Pancreas (tissue), 10 donors: ENCODE measurements at regions not wholly inside any gene's neighbourhood (a gene's known extent, or its start where the extent isn't known, plus 50 kb on each side); places are given as distances from the start of the nearest gene placed in this dataset.

ENCODE experiments used
- ATAC-seq, 4 donors: fragments of 200-7000 bp; cut with Tn5 transposase; one replicate each; pipeline versions ENCODE4 v1.8.0 to v1.9.1; 2020; ENCODE audit warnings: mild to moderate bottlenecking in 4 of 4, moderate library complexity in 4 of 4
- DNase-seq, 6 donors: peaks; one replicate each; pipeline ENCODE4 v3.0.0-alpha.2; 2020
- FAIRE-seq: peaks from 2 replicates; lab custom pipeline; 2012; peaks lifted over from hg19 to GRCh38; lab: Jason Lieb, UNC
- H3K27ac ChIP-seq, 4 donors: fragments of 200-600 bp; sonication (generic); 1 replicate in 3 of 4; 2 replicates in 1 of 4; pipeline versions ENCODE4 v1.5.0 to v1.8.0; 2020
- H3K27me3 ChIP-seq, 4 donors: fragments of 200-600 bp; one replicate each; pipeline ENCODE4 v1.8.0; 2021
- H3K36me3 ChIP-seq, 3 donors: fragments of 200-600 bp; sonication (generic) in 1 of 3; one replicate each; pipeline versions ENCODE4 v1.5.0 to v1.8.0; 2020 to 2021
- H3K4me1 ChIP-seq, 3 donors: fragments of 200-600 bp; one replicate each; pipeline ENCODE4 v1.8.0; 2021
- H3K4me3 ChIP-seq, 4 donors: fragments of 200-600 bp; sonication (generic) in 2 of 4; one replicate each; pipeline versions ENCODE4 v1.5.0 to v1.8.0; 2020 to 2021
- H3K9me3 ChIP-seq, 4 donors: fragments of 200-600 bp; one replicate each; pipeline ENCODE4 v1.8.0; 2021
- WGBS, 2 donors: extraction: QIAGEN DNeasy Blood & Tissue Kit; methylation state at CpG; one replicate each; pipeline ENCODE4 v1.1.7; 2013; 5-methylcytosine and 5-hydroxymethylcytosine counted together
- intact Hi-C, 3 donors: fragments of 100-400 bp; cut with DNase I; formaldehyde crosslinking; loops; one replicate each; pipeline versions ENCODE4 v1.11.1 to v1.14.2; 2022
- TF ChIP-seq, protein P1 (sequence below), 4 donors: fragments of 200-600 bp; sonication (generic) in 3 of 4; IDR thresholded peaks; one replicate each; pipeline versions ENCODE4 v1.5.0 to v1.8.0; 2021; ENCODE audit warnings: antibody characterized with exemption in 4 of 4
- donor health status: healthy with polysubstance abuse.
- donor health status: DM: no; HTN: no; CAD: no; lungs with moderate emphysema.
- donor health status: DM: no; HTN: no; CAD: no.
- donor health status: control.
- donor health status: control.
- donor health status: Bipolar disorder and iron deficiency.
- donor health status: DM: yes; HTN: yes; CAD: no.
- donor health status: DM: no; HTN: no; CAD: no.
- donor health status: DM: no; HTN: no; CAD: no.
- donor health status: DM: yes; HTN: yes; CAD: no.

DNA sequence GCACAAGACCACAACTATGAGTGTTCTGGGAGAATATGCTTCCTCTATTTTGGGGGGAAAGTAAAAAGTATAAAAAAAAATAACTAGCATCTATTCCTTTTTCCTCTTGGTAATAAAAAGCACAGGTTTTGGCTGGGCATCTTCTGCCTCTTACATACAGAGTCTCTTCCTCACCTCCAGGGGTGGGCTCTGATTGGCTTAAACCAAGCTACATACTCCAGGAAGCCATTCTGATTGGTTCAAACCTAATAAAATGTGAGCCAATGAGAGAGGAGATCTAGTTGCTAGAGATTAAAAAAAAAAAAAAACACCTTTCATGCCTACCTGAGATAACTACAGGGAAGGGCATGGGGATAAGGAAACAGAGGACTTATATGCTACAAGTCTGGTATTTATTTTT is 365.9 kb upstream of the ERCC4 start:
- Histone ChIP-seq H3K9me3 (no peaks in the 10 kb centered on the region), H3K27me3 (no peaks in the 10 kb centered on the region), H3K36me3 (no peaks in the 10 kb centered on the region), H3K4me1 (no peaks in the 10 kb centered on the region), H3K27ac (no peak overlapping the region), H3K4me3 (no peak overlapping the region)
- ATAC-seq (no peak), DNase-seq (no peak), FAIRE-seq (no peak)
- intact Hi-C loops: no loop called here
- TF ChIP-seq, protein P1, sequence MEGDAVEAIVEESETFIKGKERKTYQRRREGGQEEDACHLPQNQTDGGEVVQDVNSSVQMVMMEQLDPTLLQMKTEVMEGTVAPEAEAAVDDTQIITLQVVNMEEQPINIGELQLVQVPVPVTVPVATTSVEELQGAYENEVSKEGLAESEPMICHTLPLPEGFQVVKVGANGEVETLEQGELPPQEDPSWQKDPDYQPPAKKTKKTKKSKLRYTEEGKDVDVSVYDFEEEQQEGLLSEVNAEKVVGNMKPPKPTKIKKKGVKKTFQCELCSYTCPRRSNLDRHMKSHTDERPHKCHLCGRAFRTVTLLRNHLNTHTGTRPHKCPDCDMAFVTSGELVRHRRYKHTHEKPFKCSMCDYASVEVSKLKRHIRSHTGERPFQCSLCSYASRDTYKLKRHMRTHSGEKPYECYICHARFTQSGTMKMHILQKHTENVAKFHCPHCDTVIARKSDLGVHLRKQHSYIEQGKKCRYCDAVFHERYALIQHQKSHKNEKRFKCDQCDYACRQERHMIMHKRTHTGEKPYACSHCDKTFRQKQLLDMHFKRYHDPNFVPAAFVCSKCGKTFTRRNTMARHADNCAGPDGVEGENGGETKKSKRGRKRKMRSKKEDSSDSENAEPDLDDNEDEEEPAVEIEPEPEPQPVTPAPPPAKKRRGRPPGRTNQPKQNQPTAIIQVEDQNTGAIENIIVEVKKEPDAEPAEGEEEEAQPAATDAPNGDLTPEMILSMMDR (IDR thresholded peaks at IDR 0.05): no peak

GRCh38 chr16:13554643-13555042 is 365.3 kb upstream of the ERCC4 start:
- no peaks in the 10 kb centered on the region for H3K4me1 ChIP-seq
- no peaks in the 10 kb centered on the region for H3K27me3 ChIP-seq
- 60 to 62% methylated on average over 5 of the region's 5 CpGs for WGBS, 2 donors
- no peaks in the 10 kb centered on the region for H3K9me3 ChIP-seq
- H3K27ac ChIP-seq: no peak overlapping the region
- no peak overlapping the region for H3K4me3 ChIP-seq
- TF ChIP-seq, protein P1 (IDR thresholded peaks at IDR 0.05): no peak
- DNase-seq: no peak
- intact Hi-C loops: no loop called here
- no peaks in the 10 kb centered on the region for H3K36me3 ChIP-seq
- no peak for ATAC-seq
- FAIRE-seq: no peak

DNA sequence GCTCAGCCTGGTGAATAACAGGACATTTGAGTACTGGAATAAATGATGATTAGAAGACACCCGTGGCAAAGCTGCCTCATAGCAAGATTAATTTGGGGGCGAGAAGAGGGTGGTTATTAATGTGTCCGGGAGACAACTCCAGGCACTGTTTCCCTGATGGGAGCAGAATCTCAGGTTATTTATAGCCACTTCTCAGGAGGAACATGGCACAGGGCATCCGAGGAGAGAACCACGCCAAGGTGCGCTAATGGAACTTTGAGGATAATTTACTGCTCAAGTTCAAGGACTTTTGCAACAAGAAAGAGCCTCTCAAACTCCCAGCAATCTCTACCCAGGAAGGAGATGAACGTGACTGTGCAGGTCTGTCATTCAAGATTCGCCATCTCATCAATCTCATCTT is 362.5 kb upstream of the ERCC4 start:
- H3K9me3 ChIP-seq: no peaks in the 10 kb centered on the region
- WGBS, 2 donors: 44 to 46% methylated on average over 8 of the region's 8 CpGs
- FAIRE-seq: no peak
- no peak for ATAC-seq
- intact Hi-C loops: no loop called here
- no peaks in the 10 kb centered on the region for H3K36me3 ChIP-seq
- no peak overlapping the region for H3K27ac ChIP-seq
- no peaks in the 10 kb centered on the region for H3K27me3 ChIP-seq
- no peaks in the 10 kb centered on the region for H3K4me1 ChIP-seq
- no peak for DNase-seq
- H3K4me3 ChIP-seq: no peak overlapping the region
- TF ChIP-seq, protein P1 (IDR thresholded peaks at IDR 0.05): no peak

DNA sequence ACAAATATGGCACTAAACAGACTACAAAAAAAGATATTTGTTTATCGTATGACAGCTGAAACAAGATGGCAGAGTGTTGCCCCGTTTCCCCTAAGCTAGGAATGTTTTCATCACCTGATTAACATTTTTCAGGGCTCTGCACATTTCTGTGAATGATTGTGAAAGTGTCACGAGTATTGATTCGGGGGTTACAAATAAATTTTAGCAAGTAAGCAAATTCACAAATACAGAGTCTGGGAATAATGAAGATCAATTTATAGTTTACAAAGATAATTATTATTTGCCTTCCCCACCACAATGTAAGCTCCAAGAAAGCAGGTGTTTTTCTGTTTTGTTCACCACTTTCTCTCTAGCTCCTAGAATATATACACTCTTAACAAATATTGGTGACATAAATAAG is 361.2 kb upstream of the ERCC4 start:
- Histone ChIP-seq H3K27ac (no peak overlapping the region), H3K36me3 (no peaks in the 10 kb centered on the region), H3K27me3 (no peaks in the 10 kb centered on the region), H3K4me3 (no peak overlapping the region), H3K4me1 (no peaks in the 10 kb centered on the region), H3K9me3 (no peaks in the 10 kb centered on the region)
- FAIRE-seq: no peak
- TF ChIP-seq, protein P1 (IDR thresholded peaks at IDR 0.05): no peak
- intact Hi-C loops: no loop called here
- 47 to 54% methylated on average over 4 of the region's 4 CpGs for WGBS, 2 donors
- DNase-seq: no peak
- no peak for ATAC-seq

GRCh38 chr16:13559624-13560023 is 360.3 kb upstream of the ERCC4 start:
- TF ChIP-seq, protein P1 (IDR thresholded peaks at IDR 0.05): no peak
- WGBS, 2 donors: 43 to 50% methylated on average over 1 of the region's 1 CpG
- no peaks in the 10 kb centered on the region for H3K4me1 ChIP-seq
- no peak overlapping the region for H3K4me3 ChIP-seq
- H3K9me3 ChIP-seq: no peaks in the 10 kb centered on the region
- H3K36me3 ChIP-seq: no peaks in the 10 kb centered on the region
- H3K27ac ChIP-seq: no peak overlapping the region
- H3K27me3 ChIP-seq: no peaks in the 10 kb centered on the region
- FAIRE-seq: no peak
- no peak for DNase-seq
- intact Hi-C loops: no loop called here
- ATAC-seq: no peak
